LHCN-M2 (cell line): ENCODE measurements at regions not wholly inside any gene's neighbourhood (a gene's known extent, or its start where the extent isn't known, plus 50 kb on each side); places are given as distances from the start of the nearest gene placed in this dataset.

Experiments
- DNase-seq: peaks from one replicate; pipeline ENCODE4 v3.0.0-alpha.2; 2012; ENCODE audit warnings: low read depth

DNA sequence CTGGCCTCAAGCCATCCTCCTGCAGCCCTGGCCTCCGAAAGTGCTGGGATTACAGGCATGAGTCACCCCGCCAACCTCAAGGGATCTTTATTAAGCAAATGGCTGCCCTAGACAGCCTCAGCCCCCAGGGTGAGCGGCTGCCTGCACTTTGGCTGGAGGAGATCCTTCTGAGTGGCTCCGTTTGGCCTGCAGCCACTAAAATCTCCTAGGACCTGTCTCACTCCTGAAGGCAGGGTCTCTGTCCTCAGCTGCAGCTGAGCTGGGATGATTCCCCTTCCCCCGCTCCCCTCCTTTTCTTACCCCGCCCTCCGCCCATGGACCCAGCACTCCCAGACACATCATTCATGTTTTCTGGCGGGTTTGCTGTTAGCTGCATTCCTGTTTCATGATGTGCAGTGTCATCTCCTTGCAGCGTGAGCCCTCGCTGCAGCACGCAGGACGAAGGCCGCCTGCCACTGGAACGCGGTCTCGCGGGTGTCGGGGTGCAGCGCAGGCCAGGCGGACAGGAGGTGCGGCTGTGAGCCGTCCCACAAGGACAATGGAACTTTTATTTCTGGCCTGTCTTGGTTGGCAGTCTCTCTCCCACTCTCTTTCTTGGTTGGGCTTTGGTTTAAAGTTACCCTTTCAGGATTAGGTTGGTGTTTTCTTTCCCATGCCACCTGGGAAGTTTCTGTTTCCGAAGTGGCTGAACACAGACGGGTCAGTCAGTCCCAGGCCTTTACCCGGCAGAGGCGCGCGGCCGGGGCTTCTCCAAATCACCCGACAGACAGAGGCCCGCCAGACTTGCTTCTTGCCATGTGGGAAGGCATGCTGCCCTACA is 137.1 kb downstream of the FOXD1 start:
- peak; percentile 90 for DNase-seq

DNA sequence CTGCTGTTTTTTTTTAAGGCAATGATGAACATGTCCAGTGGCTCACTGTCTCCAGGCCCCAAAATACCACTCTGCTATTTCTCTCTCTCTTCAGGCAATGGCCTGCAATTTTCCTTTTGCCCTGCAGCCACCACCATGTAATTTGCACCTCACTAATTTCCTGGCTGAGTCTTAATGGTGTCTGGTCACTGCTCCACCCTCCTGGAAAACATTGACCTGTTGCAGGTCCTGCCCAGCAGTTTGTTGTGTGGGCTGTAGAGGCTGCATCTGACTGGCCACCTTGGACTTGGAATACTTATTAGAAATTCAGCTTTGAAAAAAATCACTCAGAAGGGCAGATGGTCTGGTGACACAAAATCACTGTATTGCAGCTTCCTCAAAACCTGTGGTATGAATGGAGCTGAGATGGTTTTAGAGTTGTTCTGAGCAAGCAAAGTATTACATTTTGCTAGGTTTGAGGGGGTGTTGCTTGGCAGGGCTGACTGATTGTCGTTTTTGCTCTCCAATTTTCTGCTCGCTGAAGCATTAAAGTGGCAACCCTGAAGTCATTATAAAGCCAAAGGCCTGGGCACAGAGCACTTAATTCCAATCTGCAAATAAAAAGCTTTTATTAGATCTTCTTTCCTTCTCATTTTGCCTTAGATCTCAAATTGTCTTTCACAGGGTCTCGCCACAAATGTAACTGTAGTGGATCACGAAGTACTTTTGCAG is 134.8 kb downstream of the TMEM174 start:
- no peak for DNase-seq

DNA sequence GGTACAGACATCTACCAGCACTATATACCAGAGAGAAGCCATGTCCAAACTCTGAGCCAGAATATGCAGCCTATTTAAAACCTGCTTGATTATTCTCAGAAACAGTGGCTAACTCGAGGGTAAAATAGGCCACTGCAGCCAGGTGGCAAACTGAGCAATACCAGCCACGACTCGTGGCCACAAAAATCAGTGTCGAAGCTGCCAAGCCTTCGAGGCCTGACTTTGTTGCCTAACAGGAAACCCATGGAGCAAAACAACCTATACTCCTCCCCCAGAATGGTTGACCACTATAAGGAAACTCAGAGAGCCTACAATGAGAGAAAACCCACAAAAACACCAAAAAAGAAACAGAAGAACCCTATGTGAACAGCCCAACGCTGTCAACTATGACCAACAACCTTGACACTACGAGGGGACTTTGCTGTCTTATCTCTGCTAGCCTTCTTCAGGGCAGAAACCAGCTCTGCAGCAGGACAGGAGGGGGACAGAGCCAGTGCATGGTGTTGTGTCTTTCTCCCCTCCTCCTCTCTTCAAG is 133.8 kb downstream of the TMEM174 start:
- no peak for DNase-seq

DNA sequence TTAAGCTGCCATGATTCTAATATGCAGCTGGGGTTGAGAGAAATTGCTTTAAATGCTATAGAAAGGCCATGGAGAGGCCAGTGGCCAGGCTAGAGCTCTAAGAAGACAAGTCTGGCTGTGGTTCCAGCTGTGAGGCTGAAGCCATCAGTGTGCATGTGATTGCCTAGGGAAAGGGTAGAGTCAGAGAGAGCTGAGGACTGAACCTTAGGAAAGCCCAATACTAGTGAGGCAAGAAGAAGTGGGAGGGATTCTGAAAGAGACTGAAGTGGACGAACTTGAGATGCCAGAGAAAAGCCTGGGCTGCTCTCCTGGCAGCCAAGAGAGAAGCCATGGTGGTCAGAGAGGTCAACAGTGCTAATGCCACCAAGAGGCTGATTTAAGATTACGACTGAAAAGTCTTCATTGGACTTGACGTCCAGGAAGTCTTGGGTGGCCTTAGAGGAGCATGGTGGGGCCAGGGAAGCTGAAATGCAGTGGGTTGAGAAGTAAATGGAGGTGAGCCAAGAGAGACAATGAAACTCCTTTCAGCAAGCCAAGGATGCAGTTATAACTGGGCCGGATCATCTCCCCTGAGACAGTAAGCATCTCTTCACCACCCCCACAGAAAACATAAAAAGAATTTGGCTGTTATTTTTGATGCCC is 133.2 kb downstream of the TMEM174 start:
- no peak for DNase-seq

DNA sequence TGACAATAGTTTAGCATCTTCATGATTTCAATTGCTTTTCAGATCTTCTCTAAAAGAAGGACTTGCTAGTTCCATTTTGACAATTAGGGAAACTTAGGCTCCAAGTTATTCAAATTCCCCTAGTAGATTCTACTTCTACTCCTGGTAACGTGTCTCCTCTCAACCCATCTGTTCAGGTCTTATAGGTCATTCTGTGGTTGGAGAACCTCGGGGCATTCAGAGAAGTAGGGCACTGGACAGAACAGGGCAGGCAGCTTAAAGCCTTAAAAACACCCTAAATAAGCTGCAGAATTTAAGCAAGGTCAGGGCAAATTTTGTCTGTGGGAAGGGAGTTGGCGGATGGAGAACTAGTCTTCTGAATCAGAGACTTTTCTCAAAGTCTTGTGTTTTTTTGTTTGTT is 132.4 kb downstream of the TMEM174 start:
- peak; percentile 65 for DNase-seq

DNA sequence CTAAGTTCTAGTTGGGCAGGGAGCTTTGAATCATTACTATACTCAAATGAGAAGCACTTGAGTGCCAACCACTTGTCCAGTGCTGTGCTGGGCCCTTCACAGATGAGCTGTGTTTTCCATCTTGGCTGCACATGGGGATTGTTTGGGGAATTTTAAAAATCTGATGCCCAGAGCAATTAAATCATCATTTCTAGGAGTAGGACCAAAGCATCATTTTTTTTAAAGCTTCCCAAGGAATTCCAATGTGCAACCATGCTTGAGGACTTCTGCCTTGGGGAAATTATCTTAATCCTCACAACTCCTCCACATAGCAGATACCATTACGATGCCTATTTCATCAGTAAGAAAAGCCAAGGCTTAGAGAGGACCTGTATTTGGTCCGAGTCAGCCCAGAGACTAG is 131.4 kb downstream of the TMEM174 start:
- no peak for DNase-seq

DNA sequence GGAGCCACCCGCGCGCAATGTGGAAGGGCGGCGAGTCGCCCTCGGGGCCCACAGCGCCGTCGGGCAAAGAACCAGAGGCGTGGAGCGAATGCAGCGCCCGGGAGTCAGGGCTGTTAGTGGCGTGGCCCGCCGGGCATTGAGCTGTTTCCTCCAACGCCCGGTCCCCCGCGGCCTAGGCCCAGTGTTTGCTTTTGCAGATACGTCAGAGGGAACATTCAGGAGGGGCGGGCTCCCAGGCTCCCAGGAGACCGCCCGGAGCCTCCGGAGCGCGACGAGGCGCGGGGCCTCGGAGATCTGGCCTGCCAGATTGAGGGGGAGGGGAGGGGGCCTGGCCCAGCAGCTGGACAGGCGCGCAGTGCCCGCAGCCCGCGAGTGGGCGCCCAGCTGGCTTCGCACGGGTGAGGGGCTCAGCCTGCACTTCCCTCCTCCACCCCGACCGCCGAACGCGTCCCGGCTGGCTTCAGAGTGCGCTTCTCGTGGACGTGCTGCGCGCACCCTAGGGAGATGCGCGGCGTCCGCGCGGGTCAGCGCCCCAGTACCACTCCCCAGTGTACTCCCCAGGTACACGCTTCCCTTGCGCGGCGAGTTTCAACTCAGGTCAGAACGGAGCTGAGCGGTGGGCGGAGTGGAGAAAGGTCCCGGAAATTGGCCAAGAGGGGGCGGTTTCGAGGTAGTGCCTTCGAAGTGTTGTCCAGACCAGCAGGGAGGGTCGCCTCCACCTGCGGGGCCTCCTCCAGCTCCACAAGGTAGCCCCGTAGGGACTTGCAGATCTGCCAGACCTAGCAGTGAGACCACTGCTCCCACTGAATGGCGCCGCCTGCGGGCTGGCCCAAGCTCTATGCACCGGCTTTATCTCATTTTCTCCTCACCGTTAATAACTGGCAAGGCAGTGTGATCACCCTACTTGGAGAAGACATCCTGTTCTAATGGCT is 130.4 kb downstream of the TMEM174 start:
- DNase-seq, result no peak

DNA sequence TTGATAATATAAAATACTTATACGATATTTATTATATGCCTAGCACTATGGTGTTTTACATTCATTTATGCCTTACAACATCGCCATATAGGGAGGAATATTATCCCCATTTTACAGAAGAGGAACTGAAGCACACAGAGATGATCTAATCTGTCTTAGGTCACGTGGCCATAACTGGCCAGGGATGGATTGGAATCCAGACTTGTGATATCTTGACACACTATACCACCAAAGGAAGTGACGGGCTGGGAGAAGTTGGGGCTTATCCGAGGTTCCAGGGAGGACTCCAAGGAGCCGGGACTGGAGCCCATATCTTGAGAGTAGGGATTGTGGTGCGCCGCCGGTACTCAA is 129.8 kb downstream of the TMEM174 start:
- no peak for DNase-seq

DNA sequence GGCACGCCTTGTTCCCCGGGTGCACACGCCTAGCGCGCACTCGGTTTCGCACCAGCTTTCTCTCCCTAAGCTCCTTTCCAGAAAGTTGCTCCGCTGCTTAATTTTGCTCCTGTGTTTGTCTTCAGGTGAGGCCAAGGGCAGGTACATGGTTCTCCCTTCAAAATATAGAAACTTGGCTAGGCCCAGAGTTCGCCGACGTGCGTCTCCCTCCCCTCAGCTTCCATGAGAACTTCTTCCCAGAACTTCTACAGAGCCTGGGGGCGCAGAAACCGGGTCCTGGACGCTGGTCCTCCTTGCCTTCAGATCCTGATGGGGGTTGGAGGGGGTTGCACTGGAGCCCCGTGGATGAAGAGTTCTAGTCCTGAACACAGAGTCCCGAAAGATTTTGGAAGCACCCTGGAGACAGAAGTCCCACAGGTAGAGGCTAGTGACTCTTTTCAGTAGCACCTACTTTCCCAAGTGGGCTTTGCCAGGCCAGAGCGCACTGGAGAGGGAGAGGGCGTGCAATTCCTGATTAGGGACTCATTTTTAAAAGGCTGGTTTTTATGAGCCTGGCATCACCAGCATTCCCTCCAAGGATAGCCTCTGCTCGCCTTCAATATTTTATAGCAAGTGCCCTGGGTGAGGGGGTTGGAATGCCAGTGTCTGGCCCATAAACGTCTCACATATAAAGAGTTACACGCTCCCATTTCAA is 128.4 kb downstream of the TMEM174 start:
- no peak for DNase-seq

DNA sequence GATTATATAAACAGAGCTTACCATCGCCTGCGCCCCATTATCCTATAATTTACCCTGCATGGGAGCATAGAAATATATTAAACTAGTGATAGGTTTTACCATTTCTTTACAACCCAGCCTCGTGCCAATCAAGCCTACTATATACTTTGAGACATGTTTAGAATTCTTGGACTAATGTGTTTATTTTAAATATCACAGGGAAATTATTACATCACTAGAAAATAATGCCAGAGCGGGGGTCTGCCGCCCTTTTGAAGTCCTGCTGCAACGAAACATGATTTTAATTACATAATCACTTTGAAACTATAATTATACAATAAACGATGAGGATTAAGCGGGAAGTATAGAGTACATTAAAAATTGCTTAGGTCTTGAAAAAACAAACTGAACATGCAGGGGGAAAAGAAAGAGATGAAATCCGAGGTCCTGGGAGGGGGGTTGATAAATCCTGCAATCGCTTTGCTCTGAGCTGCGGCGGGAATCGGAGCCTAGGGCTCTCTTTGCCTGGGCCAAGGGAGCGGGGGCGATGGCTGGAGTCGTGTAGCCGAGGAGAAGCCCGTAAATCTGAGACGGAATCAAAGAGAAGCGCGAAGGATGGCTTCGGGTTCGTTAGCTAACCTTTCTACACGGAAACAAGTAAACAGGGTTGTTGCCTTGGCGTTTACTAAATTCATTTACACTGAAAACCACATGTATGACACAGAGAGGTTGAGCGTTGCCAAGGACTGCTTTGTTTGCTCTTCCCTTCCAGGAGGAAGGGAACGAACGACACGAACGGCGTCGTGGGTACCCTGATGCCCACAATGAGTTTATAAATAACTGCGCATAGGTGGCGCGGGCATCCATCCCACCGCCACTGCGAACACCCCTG is 127.6 kb downstream of the TMEM174 start:
- no peak for DNase-seq

DNA sequence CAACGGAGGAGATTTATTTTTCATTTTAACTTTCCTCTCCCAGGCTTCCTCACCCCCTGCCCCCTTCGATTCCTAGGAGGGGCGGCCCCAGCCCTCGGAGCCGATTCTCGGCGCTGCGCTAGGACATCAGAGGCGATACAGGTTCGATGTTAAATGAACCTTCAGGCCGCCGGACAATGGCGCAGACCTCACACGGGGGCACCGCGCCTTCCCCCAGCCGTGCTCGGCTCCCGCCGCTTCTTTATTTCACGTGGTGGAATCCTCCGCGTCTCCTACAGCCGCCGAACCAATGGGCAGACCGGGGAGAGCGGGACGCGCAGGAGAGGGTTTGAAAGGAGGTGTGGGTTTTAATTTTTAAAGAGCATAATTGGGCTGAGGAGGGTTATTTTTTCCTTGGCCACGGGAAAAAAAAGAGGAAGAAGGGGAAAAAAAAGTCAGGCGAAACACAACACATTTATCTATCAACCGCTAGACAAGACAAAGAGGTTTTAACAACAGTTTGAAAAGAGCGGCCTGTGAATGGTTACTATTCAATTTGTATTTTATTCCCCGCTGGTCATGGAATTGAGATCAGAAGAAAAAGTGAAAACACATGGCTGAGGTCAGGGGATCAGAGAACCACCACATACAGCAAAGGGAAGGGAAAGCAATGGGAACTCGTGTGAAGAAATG is 126.8 kb downstream of the TMEM174 start:
- no peak for DNase-seq

DNA sequence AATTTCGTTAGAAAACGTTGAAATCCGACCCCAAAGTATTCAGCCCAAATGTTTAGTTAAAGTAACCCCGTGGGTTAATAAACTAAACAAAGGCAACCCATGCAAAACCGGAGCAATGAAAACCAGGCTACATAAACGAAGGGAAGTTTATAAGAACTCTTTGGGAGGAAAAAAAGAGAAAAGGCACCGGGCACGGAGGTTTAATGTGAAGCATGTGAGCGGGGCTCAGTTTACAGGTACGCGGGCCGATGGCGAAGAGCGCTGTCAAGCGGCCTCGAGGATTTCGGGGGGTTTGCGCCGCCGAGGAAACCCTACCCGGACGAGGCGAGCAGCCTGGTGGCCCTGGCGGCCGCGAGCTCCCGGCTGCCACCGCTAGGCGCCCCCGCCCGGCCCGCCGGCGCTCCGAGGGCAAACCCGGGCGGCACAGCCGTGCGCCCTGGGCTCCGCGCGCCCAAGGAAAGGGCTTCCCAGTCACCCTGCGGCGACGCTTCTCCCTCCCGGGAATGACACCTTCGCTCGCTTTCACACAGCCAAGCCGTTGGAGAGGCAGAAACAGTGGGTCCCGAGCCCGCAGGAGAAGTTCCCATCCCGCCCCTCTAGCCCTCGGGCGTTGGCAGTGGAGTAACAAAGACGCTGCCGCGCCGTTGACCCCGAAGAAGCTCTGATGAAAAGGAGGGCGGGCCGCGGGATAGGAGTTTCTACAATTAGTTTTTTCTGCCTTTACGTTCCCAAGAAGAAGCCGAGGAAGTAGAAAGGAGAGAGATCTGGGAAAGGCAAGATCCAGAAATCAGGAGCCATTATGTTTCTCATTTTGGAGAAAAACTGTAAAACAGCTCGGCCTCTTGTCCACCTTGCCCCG is 126.0 kb downstream of the TMEM174 start:
- no peak for DNase-seq

DNA sequence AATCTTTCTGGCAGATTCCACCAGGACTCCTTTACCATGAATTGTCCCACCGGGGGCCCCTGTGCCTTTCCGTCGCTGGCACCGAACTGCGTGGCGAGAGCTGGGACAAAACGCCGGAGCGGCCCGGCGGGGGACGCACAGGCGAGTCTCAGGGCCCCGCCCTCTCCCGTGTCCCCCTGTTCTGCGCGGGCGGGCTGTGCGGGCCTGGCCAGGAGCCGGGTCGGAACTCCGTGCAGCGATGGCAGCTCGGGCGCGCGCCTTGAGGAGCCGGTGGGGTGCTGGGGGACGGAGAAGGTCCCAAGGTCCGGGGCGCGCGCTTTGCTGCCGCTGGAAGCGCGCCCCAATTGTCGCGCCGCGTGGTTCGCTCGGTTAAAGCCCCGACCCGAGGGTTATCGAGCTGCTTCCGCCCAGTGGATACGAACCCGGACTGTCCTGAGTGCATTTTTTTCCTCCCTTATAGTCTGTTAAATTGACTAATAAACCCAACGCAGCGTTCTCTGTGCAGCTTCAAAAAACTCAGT is 125.3 kb downstream of the TMEM174 start:
- no peak for DNase-seq

DNA sequence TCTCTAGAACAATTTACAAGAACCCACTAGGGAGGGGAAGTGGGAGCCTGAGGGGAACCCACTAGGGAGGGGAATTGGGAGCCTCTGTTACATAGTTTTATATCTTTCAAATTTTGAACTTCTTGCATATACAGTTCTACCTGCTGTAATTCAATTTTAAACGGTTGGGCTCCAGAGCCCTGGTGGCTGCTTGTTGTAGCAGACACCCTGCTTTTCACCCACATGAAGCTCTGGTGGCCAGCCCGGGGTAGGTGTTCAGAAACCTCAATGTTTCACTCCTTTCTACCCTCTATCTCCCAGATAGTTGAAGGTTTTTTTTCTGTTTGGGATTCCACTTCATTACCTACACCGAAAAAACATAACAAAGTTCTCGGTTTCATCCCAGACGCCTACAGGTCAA is 124.4 kb downstream of the TMEM174 start:
- no peak for DNase-seq

DNA sequence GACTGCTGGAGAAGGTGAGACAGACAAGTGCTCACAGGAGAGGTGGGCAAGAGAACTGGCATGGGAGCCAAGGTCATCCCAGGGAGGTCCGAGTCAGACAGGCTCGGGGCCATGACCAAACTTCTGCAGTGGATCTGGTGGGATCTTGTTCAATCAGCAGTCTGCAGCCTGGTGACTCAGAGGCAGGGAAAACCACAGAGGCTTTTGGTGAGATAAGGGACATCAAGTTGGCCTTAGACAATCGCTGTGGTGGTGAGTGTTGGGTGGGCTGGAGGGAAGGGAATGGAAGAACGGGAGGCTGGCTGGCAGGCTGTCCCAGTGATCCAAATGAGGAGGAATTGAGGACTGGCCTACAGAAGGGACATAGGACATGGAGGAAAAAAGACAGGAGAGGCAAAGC is 123.8 kb downstream of the TMEM174 start:
- DNase-seq, result peak; percentile 65

DNA sequence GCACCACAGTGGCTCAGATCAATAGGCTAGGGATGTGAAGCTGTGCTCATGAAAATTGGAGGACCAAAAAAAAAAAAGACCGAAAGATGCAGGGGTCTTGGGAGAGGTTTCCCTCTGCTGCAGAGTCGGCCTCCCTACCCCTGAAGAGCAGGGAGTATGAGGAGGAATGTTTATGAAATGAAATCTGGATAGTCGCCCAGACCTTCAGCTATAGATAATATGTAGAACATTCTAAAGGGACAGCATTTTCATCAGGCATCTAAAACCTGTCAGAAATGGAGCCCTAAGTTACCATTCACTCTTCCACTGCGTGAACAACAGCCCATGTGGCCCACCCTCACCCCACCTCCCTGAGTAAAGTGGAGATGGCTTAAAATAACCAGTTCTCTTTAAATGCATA is 122.9 kb downstream of the TMEM174 start:
- no peak for DNase-seq

DNA sequence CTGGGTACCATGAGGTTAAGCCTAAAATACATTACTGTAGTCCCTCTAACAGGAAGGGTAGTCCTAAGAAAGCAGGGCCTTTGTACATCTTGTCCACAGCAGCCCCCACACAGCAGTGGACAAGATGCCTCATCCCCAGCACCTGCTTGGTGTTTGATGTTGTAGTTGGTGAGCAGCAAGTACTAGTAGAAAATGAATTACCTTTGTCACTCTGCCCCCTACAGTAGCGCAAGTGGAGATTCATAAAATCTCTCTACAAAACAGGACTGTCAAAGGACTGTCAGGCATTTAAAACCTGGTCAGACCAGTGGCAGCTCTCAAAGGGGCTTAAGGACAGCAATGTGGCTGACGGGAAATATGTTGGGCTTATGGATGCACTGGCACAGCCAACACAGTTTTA is 122.5 kb downstream of the TMEM174 start:
- no peak for DNase-seq
